ENCODE measurements at regions not wholly inside any gene's neighbourhood (a gene's known extent, or its start where the extent isn't known, plus 50 kb on each side); places are given as distances from the start of the nearest gene placed in this dataset.
A peak's percentile ranks its signal among the peaks of the same experiment; 100 is the strongest.
"Not testable (repeated sequence)": the region's sequence is repeated elsewhere in the genome, so short reads cannot be mapped to it uniquely, and the experiment has no call there.

- not testable (repeated sequence) for H3K4me3 ChIP-seq (ENCODE audit: low read depth, low read length); DNase-seq (ENCODE audit: low read depth)
Observed at GRCh38 chrX:83954116-83954515, 93.2 kb downstream of the CYLC1 start.

GRCh38 chrX:83966347-83966746 lies 105.4 kb downstream of the CYLC1 start:
- no peak overlapping the region for H3K4me3 ChIP-seq (ENCODE audit: low read depth, low read length)
- DNase-seq (ENCODE audit: low read depth), result peak; percentile 81
- no peak for TF ChIP-seq CTCF (IDR thresholded peaks at IDR 0.05; ENCODE audit: control insufficient read depth, extremely low read depth, insufficient read depth)

GRCh38 chrX:83984961-83985360 lies 124.0 kb downstream of the CYLC1 start:
- TF ChIP-seq CTCF (IDR thresholded peaks at IDR 0.05; ENCODE audit: control insufficient read depth, extremely low read depth, insufficient read depth), result no peak
- DNase-seq (ENCODE audit: low read depth), result no peak
- H3K4me3 ChIP-seq (ENCODE audit: low read depth, low read length), result no peak overlapping the region

- H3K4me3 ChIP-seq (ENCODE audit: low read depth, low read length); DNase-seq (ENCODE audit: low read depth): not testable (repeated sequence)
Observed at GRCh38 chrX:83990178-83990577, 129.2 kb downstream of the CYLC1 start.

- H3K4me3 ChIP-seq (ENCODE audit: low read depth, low read length), result no peak overlapping the region
Observed at GRCh38 chrX:83997781-83998180, 136.8 kb downstream of the CYLC1 start.

More at GRCh38 chrX:83997781-83998180, 136.8 kb downstream of the CYLC1 start:
- no peak for DNase-seq (ENCODE audit: low read depth)
- no peak for TF ChIP-seq CTCF (IDR thresholded peaks at IDR 0.05; ENCODE audit: control insufficient read depth, extremely low read depth, insufficient read depth)

Data from LNCaP clone FGC (cell line).